ENCODE measurements at regions not wholly inside any gene's neighbourhood (a gene's known extent, or its start where the extent isn't known, plus 50 kb on each side); places are given as distances from the start of the nearest gene placed in this dataset.

GRCh38 chr1:81690676-81691453 is 109.9 kb upstream of the ADGRL2 start:
- TF ChIP-seq POLR2AphosphoS5 (IDR thresholded peaks at IDR 0.05) = no peak
- TF ChIP-seq CTCF (IDR thresholded peaks at IDR 0.05) = no peak
- no peak for TF ChIP-seq EP300 (IDR thresholded peaks at IDR 0.05)
- no peak for TF ChIP-seq POLR2A (IDR thresholded peaks at IDR 0.05)
- Histone ChIP-seq H3K27me3 (no peaks in the 10 kb centered on the region), H3K9me3 (peaks cover 0 to 2% (median 0%) of the 10 kb centered on the region in 4 donors), H3K4me3 (no peak overlapping the region), H3K27ac (no peak overlapping the region), H3K4me1 (peaks cover 0 to 2% (median 0%) of the 10 kb centered on the region in 4 donors), H3K36me3 (no peaks in the 10 kb centered on the region)
- intact Hi-C loops (cut with DNase I) = no loop called here
- 75 to 77% methylated on average over 5 of the region's 5 CpGs for WGBS, 2 donors
- no peak for DNase-seq

GRCh38 chr1:81689531-81689941 is 111.2 kb upstream of the ADGRL2 start:
- no peak for DNase-seq
- intact Hi-C loops (cut with DNase I) = no loop called here
- H3K36me3 ChIP-seq = no peaks in the 10 kb centered on the region
- no peaks in the 10 kb centered on the region for H3K4me1 ChIP-seq
- H3K27ac ChIP-seq = peak overlapping the region in 1 of 4 donors; percentile 28
- H3K9me3 ChIP-seq = peaks cover 0 to 2% (median 0%) of the 10 kb centered on the region in 4 donors
- WGBS, 2 donors = 52 to 68% methylated on average over 5 of the region's 5 CpGs
- no peak for TF ChIP-seq POLR2A (IDR thresholded peaks at IDR 0.05)
- no peak for TF ChIP-seq POLR2AphosphoS5 (IDR thresholded peaks at IDR 0.05)
- TF ChIP-seq CTCF (IDR thresholded peaks at IDR 0.05) = no peak
- TF ChIP-seq EP300 (IDR thresholded peaks at IDR 0.05) = no peak
- no peaks in the 10 kb centered on the region for H3K27me3 ChIP-seq
- no peak overlapping the region for H3K4me3 ChIP-seq

- H3K36me3 ChIP-seq = no peaks in the 10 kb centered on the region
- no peak for DNase-seq
- peaks cover 0 to 2% (median 0%) of the 10 kb centered on the region in 4 donors for H3K9me3 ChIP-seq
- H3K27me3 ChIP-seq = no peaks in the 10 kb centered on the region
- 90 to 93% methylated on average over 7 of the region's 7 CpGs for WGBS, 2 donors
- H3K27ac ChIP-seq = no peak overlapping the region
- H3K4me3 ChIP-seq = no peak overlapping the region
- H3K4me1 ChIP-seq = peaks cover 0 to 28% (median 18%) of the 10 kb centered on the region in 4 donors
- intact Hi-C loops (cut with DNase I) = no loop called here
- TF ChIP-seq POLR2AphosphoS5 (IDR thresholded peaks at IDR 0.05) (no peak), POLR2A (IDR thresholded peaks at IDR 0.05) (no peak), EP300 (IDR thresholded peaks at IDR 0.05) (no peak), CTCF (IDR thresholded peaks at IDR 0.05) (no peak)
Observed at GRCh38 chr1:81682490-81682889, 118.2 kb upstream of the ADGRL2 start.

- Histone ChIP-seq H3K27me3 (no peaks in the 10 kb centered on the region), H3K4me3 (no peak overlapping the region), H3K27ac (no peak overlapping the region), H3K4me1 (peaks cover 0 to 28% (median 18%) of the 10 kb centered on the region in 4 donors), H3K9me3 (peaks cover 0 to 2% (median 0%) of the 10 kb centered on the region in 4 donors), H3K36me3 (no peaks in the 10 kb centered on the region)
- intact Hi-C loops (cut with DNase I) = no loop called here
- TF ChIP-seq POLR2A (IDR thresholded peaks at IDR 0.05) (no peak), POLR2AphosphoS5 (IDR thresholded peaks at IDR 0.05) (no peak), EP300 (IDR thresholded peaks at IDR 0.05) (no peak), CTCF (IDR thresholded peaks at IDR 0.05) (no peak)
- 5 to 40% methylated on average over 3 of the region's 3 CpGs for WGBS, 2 donors
- no peak for DNase-seq
Observed at GRCh38 chr1:81681601-81682266, 119.0 kb upstream of the ADGRL2 start.

Measured in sigmoid colon (tissue), 6 donors.